ENCODE measurements at regions not wholly inside any gene's neighbourhood (a gene's known extent, or its start where the extent isn't known, plus 50 kb on each side); places are given as distances from the start of the nearest gene placed in this dataset.

- no peak for TF ChIP-seq POLR2A (IDR thresholded peaks at IDR 0.05; ENCODE audit: low read depth, low read length)
- TF ChIP-seq SREBF2 (IDR thresholded peaks at IDR 0.05; ENCODE audit: low read length), result no peak
- TF ChIP-seq ZNF24 (IDR thresholded peaks at IDR 0.05), result no peak
- no peak for TF ChIP-seq SMAD1 (IDR thresholded peaks at IDR 0.05; ENCODE audit: low read depth, partially characterized antibody)
- TF ChIP-seq CTCF (IDR thresholded peaks at IDR 0.05 in 2 of 3, conservative IDR thresholded peaks at IDR 0.05 in 1 of 3; ENCODE audit: control insufficient read depth in 2 of 3, extremely low read depth in 1 of 3, insufficient read depth in 1 of 3, low read depth in 3 of 3, low read length in 3 of 3), result no peak
- TF ChIP-seq JUNB (IDR thresholded peaks at IDR 0.05), result no peak
- no peak for TF ChIP-seq NRF1 (conservative IDR thresholded peaks at IDR 0.05; ENCODE audit: low read depth, low read length)
- TF ChIP-seq SMARCA5 (IDR thresholded peaks at IDR 0.05), result no peak
- no peak for TF ChIP-seq REST (IDR thresholded peaks at IDR 0.05; ENCODE audit: low read depth, low read length)
- no peak for TF ChIP-seq YY1 (IDR thresholded peaks at IDR 0.05; ENCODE audit: low read depth, low read length)
- TF ChIP-seq HCFC1 (IDR thresholded peaks at IDR 0.05; ENCODE audit: low read length), result no peak
- TF ChIP-seq FOXM1 (IDR thresholded peaks at IDR 0.05; ENCODE audit: low read depth, low read length), result no peak
- TF ChIP-seq, protein P1, sequence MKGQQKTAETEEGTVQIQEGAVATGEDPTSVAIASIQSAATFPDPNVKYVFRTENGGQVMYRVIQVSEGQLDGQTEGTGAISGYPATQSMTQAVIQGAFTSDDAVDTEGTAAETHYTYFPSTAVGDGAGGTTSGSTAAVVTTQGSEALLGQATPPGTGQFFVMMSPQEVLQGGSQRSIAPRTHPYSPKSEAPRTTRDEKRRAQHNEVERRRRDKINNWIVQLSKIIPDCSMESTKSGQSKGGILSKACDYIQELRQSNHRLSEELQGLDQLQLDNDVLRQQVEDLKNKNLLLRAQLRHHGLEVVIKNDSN (IDR thresholded peaks at IDR 0.05; ENCODE audit: borderline replicate concordance, extremely low read length, insufficient read depth, low read depth, low read length), result no peak
Measured at GRCh38 chr16:11414815-11415775, 69.8 kb downstream of the RMI2 start.

All from GM12878 (cell line).